ENCODE measurements at regions not wholly inside any gene's neighbourhood (a gene's known extent, or its start where the extent isn't known, plus 50 kb on each side); places are given as distances from the start of the nearest gene placed in this dataset.

DNA sequence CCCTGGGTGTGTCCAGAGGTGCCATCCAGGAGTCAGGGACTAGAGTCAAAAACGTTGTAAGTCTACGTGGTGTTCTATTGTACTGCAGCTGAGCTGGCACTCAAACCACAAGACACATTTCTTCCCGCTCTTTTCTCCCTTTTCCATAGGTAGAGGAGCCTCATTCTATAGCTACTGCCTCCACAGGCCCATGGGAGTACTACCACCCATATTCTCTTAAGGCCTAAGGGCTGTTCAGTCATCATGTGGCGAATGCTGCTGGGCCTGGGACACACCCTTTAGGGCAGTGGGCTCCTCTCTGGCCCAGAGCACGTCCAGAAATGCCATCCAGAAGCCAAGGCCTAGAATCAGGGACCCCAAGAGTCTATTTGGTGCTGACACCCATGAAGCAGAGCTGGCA is 1271.7 kb downstream of the CNTNAP5 start:
- peaks cover 8% of the 10 kb centered on the region for H3K9me3 Mint-ChIP-seq
- H3K36me3 Mint-ChIP-seq (ENCODE audit: low read depth): no peaks in the 10 kb centered on the region
- TF ChIP-seq, protein P1, sequence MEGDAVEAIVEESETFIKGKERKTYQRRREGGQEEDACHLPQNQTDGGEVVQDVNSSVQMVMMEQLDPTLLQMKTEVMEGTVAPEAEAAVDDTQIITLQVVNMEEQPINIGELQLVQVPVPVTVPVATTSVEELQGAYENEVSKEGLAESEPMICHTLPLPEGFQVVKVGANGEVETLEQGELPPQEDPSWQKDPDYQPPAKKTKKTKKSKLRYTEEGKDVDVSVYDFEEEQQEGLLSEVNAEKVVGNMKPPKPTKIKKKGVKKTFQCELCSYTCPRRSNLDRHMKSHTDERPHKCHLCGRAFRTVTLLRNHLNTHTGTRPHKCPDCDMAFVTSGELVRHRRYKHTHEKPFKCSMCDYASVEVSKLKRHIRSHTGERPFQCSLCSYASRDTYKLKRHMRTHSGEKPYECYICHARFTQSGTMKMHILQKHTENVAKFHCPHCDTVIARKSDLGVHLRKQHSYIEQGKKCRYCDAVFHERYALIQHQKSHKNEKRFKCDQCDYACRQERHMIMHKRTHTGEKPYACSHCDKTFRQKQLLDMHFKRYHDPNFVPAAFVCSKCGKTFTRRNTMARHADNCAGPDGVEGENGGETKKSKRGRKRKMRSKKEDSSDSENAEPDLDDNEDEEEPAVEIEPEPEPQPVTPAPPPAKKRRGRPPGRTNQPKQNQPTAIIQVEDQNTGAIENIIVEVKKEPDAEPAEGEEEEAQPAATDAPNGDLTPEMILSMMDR (IDR thresholded peaks at IDR 0.05; ENCODE audit: unreplicated experiment in 3 of 3): no peak

DNA sequence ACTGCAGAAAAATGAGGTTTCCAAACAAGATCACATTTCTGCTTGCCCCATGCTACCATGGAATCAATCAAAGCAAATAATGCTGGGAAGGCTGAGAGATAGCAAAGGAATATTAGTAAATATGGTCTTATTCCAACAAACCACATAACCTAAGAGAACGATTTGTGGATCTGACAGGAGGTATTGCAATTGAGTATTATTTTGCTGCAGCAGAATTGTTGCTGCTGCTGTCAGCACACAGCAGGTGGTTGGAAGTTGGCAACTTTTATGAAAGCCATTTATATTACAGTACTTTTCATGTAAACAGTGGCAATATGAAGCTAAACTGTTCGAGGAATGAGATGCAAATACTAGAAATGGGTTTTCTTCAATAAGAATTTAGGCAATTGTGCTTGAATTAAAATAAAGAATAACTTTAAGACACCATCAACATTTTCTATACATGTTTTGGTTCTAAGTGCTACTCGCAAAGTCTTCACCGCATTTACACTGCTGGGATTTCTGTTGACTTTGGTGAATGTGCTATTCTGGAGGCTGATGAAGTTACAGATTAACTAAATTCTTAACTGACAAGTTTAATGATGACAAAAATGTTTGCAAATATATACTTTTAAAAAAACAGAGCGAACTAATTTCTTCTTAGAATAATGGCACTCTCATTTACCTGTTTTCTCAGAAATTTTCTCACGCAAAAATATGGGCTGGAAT is 1285.7 kb downstream of the CNTNAP5 start:
- H3K4me1 Mint-ChIP-seq: no peaks in the 10 kb centered on the region

More for the DNA sequence above, 1271.7 kb downstream of the CNTNAP5 start:
- Mint-ChIP-seq H3K27ac (no peak overlapping the region), H3K27me3 (ENCODE audit: low read depth) (no peaks in the 10 kb centered on the region), H3K4me3 (no peak overlapping the region), H3K4me1 (no peaks in the 10 kb centered on the region)

DNA sequence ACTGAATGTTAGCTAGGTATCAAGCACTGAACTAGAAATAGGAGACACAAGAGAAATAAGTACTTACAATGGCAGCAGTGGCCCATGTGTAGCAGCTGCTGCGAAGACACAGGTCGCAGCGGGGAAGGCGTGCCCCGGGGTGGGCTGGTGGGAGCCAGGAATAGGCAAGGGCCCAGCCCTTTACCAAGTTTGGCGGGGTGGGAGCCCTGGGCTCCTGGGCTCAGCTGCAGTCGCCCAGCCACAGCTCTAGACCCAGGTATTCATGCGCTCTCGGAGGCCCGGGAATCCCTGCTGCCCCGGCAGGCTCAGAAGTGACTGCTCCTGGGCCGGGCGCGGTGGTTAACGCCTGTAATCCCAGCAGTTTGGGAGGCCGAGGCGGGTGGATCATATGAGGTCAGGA is 1287.3 kb downstream of the CNTNAP5 start:
- no peaks in the 10 kb centered on the region for H3K9me3 Mint-ChIP-seq

More for the DNA sequence above, 1285.7 kb downstream of the CNTNAP5 start:
- Mint-ChIP-seq H3K36me3 (ENCODE audit: low read depth) (no peaks in the 10 kb centered on the region), H3K9me3 (no peaks in the 10 kb centered on the region), H3K27me3 (ENCODE audit: low read depth) (no peaks in the 10 kb centered on the region), H3K4me3 (no peak overlapping the region), H3K27ac (peak overlapping the region in 1 of 3 experiments; percentile 17)
- TF ChIP-seq, protein P1 (IDR thresholded peaks at IDR 0.05; ENCODE audit: unreplicated experiment in 3 of 3): no peak

DNA sequence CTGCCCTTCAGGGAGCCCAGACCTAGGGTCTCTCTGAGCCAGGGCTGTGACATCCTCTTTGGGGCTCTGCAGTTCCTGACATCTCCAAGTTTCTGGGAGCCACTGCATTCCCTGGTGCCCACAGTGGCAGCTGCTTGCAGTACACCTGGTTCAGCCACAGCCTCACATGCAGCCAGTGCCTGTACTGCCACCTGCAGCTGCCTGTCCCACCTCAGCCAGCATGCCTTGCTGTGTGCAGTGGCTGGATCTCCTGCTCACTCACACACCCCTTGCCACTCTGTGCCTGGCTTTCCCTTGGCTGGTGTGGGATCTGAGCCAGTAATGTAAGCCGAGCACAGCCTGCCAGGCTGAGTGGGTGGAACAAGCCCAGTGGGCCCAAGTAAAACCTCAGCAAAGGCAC is 1288.7 kb downstream of the CNTNAP5 start:
- no peak overlapping the region for H3K27ac Mint-ChIP-seq
- H3K36me3 Mint-ChIP-seq (ENCODE audit: low read depth): no peaks in the 10 kb centered on the region
- H3K27me3 Mint-ChIP-seq (ENCODE audit: low read depth): no peaks in the 10 kb centered on the region
- H3K4me3 Mint-ChIP-seq: no peak overlapping the region
- H3K4me1 Mint-ChIP-seq: no peaks in the 10 kb centered on the region
- TF ChIP-seq, protein P1 (IDR thresholded peaks at IDR 0.05; ENCODE audit: unreplicated experiment in 3 of 3): no peak
- no peaks in the 10 kb centered on the region for H3K9me3 Mint-ChIP-seq

More for the DNA sequence above, 1287.3 kb downstream of the CNTNAP5 start:
- Mint-ChIP-seq H3K36me3 (ENCODE audit: low read depth) (no peaks in the 10 kb centered on the region), H3K27me3 (ENCODE audit: low read depth) (no peaks in the 10 kb centered on the region), H3K4me3 (no peak overlapping the region), H3K4me1 (no peaks in the 10 kb centered on the region), H3K27ac (no peak overlapping the region)
- TF ChIP-seq, protein P1 (IDR thresholded peaks at IDR 0.05; ENCODE audit: unreplicated experiment in 3 of 3): no peak

DNA sequence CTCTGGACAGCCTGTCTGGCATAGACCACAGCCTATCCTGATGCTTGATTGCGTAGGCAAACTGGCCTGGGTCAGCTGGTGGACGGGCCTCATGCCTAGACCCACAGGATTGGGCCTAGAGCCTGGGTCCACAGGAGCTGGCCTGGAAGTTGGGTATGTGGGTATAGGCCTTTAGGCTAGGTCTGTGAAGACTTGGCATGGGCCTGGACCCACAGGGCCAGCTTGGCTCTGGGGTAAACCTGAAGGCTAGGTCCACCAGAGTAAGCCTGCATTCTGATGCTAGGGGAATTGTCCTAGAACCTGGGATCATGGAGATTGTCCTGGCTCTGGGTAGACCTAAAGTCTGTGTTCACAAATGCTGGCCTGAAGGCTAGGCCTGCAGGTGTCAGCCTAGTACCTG is 1293.7 kb downstream of the CNTNAP5 start:
- no peaks in the 10 kb centered on the region for H3K4me1 Mint-ChIP-seq
- H3K4me3 Mint-ChIP-seq: no peak overlapping the region
- H3K9me3 Mint-ChIP-seq: peaks cover 4% of the 10 kb centered on the region
- H3K27ac Mint-ChIP-seq: no peak overlapping the region
- H3K27me3 Mint-ChIP-seq (ENCODE audit: low read depth): no peaks in the 10 kb centered on the region
- no peaks in the 10 kb centered on the region for H3K36me3 Mint-ChIP-seq (ENCODE audit: low read depth)
- TF ChIP-seq, protein P1 (IDR thresholded peaks at IDR 0.05; ENCODE audit: unreplicated experiment in 3 of 3): no peak

DNA sequence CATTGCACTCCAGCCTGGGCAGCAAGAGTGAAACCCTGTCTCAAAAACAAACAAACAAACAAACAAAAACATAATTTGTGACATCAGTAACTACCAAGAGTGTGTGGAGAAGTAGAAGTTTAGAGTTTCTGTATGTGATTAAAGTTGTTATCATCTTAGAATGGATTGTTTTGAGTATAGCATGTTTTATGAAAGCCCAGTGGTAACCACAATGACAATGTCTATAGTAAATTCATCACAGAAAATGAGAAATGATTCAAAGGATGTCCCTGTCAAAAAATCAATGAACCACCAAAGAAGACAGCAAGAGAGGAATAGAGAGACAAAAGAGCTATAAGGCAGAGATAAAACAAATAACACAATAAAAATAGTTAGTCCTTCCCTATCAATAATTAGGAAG is 1299.2 kb downstream of the CNTNAP5 start:
- Mint-ChIP-seq H3K36me3 (ENCODE audit: low read depth) (no peaks in the 10 kb centered on the region), H3K27me3 (ENCODE audit: low read depth) (no peaks in the 10 kb centered on the region), H3K27ac (no peak overlapping the region), H3K4me1 (no peaks in the 10 kb centered on the region), H3K9me3 (peaks cover 4% of the 10 kb centered on the region), H3K4me3 (no peak overlapping the region)
- TF ChIP-seq, protein P1 (IDR thresholded peaks at IDR 0.05; ENCODE audit: unreplicated experiment in 3 of 3): no peak
